ENCODE measurements at regions not wholly inside any gene's neighbourhood (a gene's known extent, or its start where the extent isn't known, plus 50 kb on each side); places are given as distances from the start of the nearest gene placed in this dataset.

GRCh38 chr10:128710098-128710797, 584.0 kb upstream of the MKI67 start:
- Histone ChIP-seq H3K27me3 (ENCODE audit: control insufficient read depth in 2 of 2, insufficient read depth in 2 of 2, low read length in 2 of 2) (peaks cover 0 to 7% of the 10 kb centered on the region in 2 experiments; a peak in 2 of 5 replicates), H3K4me1 (replicated peaks in 1 of 2; ENCODE audit: control insufficient read depth in 2 of 2, insufficient read depth in 2 of 2, low read length in 2 of 2) (no peaks in the 10 kb centered on the region; a peak in 1 of 5 replicates), H3K79me2 (ENCODE audit: control insufficient read depth, insufficient read depth, low read length) (no peaks in the 10 kb centered on the region), H3K9ac (ENCODE audit: insufficient read depth in 1 of 2, low read depth in 2 of 2, low read length in 2 of 2) (no peak overlapping the region), H3K9me3 (replicated peaks; ENCODE audit: control insufficient read depth, insufficient read depth, low read depth, low read length) (no peaks in the 10 kb centered on the region), H3K9me1 (ENCODE audit: control insufficient read depth, insufficient read depth, low read length) (no peaks in the 10 kb centered on the region), H4K20me1 (replicated peaks; ENCODE audit: control insufficient read depth, insufficient read depth, low read length) (no peaks in the 10 kb centered on the region), H3K27ac (ENCODE audit: extremely low read depth, low read depth, low read length) (no peak overlapping the region), H3K4me2 (ENCODE audit: insufficient read depth, low read length) (no peak overlapping the region), H3K36me3 (ENCODE audit: control insufficient read depth, insufficient read depth, low read length) (no peaks in the 10 kb centered on the region), H2AFZ (ENCODE audit: low read depth, low read length) (no peak overlapping the region), H3K4me3 (no peak overlapping the region)
- POLR2A ChIA-PET, result no interaction called here
- no peak for TF ChIP-seq HSF4 (CRISPR knock-in tag; IDR thresholded peaks at IDR 0.05; ENCODE audit: borderline replicate concordance)
- no peak for TF ChIP-seq ELK3 (CRISPR knock-in tag; IDR thresholded peaks at IDR 0.05)
- TF ChIP-seq PHF8 (IDR thresholded peaks at IDR 0.05; ENCODE audit: borderline replicate concordance, low read length), result no peak
- no peak for TF ChIP-seq NFIX (CRISPR knock-in tag; IDR thresholded peaks at IDR 0.05; ENCODE audit: low read depth)
- TF ChIP-seq RAD21 (CRISPR knock-in tag; conservative IDR thresholded peaks at IDR 0.05 in 1 of 2, IDR thresholded peaks at IDR 0.05 in 1 of 2), result no peak
- TF ChIP-seq ARID2 (IDR thresholded peaks at IDR 0.05), result no peak
- TF ChIP-seq RAD51 (IDR thresholded peaks at IDR 0.05; ENCODE audit: borderline replicate concordance, low read depth), result no peak
- TF ChIP-seq ZNF212 (CRISPR knock-in tag; IDR thresholded peaks at IDR 0.05), result no peak
- TF ChIP-seq ATF7 (IDR thresholded peaks at IDR 0.05), result no peak
- no peak for TF ChIP-seq ZBTB9 (CRISPR knock-in tag; IDR thresholded peaks at IDR 0.05)
- TF ChIP-seq RREB1 (CRISPR knock-in tag; IDR thresholded peaks at IDR 0.05), result no peak
- no peak for TF ChIP-seq CBX3 (IDR thresholded peaks at IDR 0.05; ENCODE audit: borderline replicate concordance in 1 of 2, low read length in 2 of 2)
- TF ChIP-seq SRSF1 (IDR thresholded peaks at IDR 0.05; ENCODE audit: low read depth, low read length), result no peak
- no peak for TF ChIP-seq ZNF583 (CRISPR knock-in tag; IDR thresholded peaks at IDR 0.05)
- no peak for TF ChIP-seq MYNN (IDR thresholded peaks at IDR 0.05)
- TF ChIP-seq MYNN (CRISPR knock-in tag; IDR thresholded peaks at IDR 0.05), result no peak
- 46% methylated on average over 5 of the region's 49 CpGs for WGBS (ENCODE audit: insufficient coverage, low coverage, missing lambda C conversion rate)
- DNase-seq (ENCODE audit: extremely low read depth in 1 of 4, low spot score in 3 of 4) (no peak), ATAC-seq (no peak), FAIRE-seq (no peak)
- CTCF ChIA-PET (ENCODE audit: low intra/inter-chr PET ratio), result no interaction called here
- BruUV-seq (replicated peaks), result no TSS peak
- intact Hi-C loops (cut with micrococcal nuclease), result no loop called here
- in situ Hi-C loops (cut with MboI), result no loop called here

Measured in K562 (cell line).